GM19395 (cell line): ENCODE measurements at regions not wholly inside any gene's neighbourhood (a gene's known extent, or its start where the extent isn't known, plus 50 kb on each side); places are given as distances from the start of the nearest gene placed in this dataset.

ENCODE experiments used
- ATAC-seq: cut with Tn5 transposase; IDR thresholded peaks from one replicate; pipeline ENCODE4 v1.9.1; 2021; ENCODE audit warnings: mild to moderate bottlenecking, moderate library complexity; ENCODE audit not compliant: unreplicated experiment

- no peak for ATAC-seq
These were observed 287.4 kb downstream of the MBD2 start for GRCh38 chr18:53937037-53937436.

- no peak for ATAC-seq
These were observed 288.7 kb downstream of the MBD2 start for GRCh38 chr18:53935803-53936202.

- no peak for ATAC-seq
These were observed 289.1 kb downstream of the MBD2 start for GRCh38 chr18:53935399-53935798.

DNA sequence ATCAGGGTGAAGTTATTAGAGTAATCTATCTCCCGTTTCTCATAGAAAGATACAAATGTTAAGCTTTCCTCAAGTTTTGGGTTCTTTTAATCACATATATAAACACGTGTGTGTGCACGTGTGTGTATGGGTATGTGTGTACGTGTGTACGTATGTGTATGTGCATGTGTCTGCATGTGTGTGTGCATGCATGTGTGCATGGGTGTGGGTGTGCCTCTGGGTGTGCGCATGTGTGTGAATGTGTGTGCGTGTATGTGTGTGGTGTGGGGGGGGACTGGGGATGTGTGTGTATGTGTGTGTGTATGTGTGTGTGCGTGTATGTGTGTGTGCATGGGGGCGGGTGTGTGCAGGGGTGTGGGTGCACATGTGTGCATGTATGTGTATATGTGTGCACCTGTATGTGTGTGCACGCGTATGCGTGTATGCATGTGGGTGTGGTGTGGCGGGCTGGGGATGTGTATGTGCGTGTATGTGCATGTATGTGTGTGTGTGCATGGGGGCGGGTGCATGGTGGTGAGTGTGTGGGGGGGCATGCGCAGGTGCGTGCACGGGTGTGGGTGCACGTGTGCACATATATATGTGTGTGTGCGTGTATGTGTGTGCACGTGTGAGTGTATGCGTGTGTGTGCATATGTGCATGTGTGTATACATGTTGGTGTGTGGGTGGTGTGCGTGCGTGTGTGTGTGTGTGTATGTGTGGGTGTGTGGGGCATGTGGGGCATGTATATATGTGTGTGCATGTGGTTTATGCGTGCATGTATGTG lies 304.0 kb downstream of the MBD2 start:
- no peak for ATAC-seq

- no peak for ATAC-seq
These were observed 306.4 kb downstream of the MBD2 start for GRCh38 chr18:53918091-53918490.

DNA sequence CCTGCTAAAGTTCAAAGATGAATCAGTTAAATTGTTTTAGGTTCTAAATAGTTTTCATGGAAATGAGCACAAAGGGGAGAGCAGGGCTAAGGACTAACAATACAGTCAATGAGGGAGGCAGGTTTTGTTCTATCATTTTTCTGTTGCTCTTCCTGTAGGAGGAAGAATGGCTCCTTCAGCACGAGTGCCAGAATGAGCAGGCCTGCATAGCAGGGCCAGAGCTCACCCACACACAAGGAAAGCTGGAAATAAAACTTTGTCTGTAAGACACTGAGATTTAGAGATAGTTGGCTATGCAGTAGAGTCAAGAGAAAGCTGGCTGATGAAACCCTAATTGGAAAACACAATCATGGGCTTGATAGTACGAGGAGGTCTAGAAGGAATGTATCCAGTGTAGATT lies 313.3 kb downstream of the MBD2 start:
- ATAC-seq: no peak

DNA sequence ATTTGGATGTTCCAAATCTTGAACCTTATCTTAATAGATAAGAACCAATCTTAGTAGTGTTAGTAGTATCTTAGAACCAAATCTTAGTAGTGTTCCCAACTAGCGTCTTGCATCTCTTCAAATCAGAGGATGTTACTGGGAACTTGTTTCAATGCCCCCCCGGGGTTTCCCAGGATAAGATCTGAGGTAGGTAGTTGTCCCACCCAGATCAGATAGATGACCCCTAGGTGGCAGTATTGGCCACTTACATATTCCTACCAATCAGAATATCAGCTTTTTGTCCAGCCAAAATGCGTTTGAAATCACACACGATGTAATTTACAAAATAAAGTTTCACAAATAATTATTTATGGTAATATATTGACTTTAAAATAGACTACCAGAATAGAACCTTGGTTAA lies 314.8 kb downstream of the MBD2 start:
- ATAC-seq: peak; percentile 83

GRCh38 chr18:53907921-53908320 lies 316.5 kb downstream of the MBD2 start:
- no peak for ATAC-seq

DNA sequence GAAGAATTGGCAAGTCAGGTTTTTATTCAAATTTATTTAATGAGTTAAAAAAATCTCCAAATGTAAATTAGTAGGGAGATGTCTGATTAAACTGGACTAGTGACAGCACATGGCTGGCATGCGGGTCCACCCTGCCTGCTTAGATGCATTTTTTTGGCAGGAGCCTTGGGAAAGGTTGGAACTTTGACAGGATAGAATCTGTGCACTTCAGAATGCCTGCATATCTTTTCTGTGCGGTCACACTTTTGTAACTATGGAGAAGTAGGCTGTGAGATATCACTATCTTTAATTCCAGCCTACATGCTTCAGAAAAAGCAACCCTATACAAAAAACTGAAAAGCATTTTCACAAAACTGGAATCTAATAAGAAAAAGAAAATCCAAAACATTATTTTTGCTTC lies 317.8 kb downstream of the MBD2 start:
- no peak for ATAC-seq

- ATAC-seq: no peak
These were observed 329.6 kb downstream of the MBD2 start for GRCh38 chr18:53894675-53895442.

DNA sequence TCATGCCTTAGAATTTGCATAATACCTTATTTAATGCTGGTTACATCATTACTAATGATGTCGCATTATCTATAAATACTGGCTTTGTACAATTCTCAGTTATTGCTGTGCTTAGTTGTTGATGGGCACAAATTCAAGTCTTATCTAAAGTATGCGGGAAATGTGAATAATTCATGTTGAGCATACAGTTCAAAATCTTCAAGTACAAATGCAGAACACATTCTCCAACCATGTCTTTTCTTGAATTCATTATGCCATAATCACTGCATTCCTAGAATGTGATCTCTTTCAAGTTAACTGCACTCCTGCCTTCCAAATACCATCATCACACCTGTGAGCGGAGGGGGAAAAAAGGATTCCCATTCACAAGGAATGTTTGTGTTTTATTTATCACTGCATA lies 337.0 kb downstream of the MBD2 start:
- ATAC-seq: no peak

DNA sequence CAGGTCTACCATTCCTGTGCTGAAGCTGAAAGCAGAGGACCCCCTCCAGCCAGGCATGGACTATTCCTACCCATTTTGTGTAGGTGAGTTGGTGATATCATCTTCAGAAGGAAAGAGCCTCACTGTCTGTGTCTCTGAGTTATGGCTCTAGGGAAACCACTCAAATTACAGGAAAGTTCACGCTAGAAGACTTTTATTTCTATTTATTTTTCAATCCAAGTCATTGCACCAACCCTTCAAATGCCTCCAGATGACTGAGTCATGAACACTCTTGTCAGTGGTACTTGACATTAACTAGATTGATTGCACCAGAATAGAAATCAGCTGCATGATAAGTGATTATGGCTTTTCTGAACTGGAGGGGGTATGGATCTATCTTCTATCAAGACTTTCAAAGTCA lies 338.4 kb downstream of the MBD2 start:
- no peak for ATAC-seq

GRCh38 chr18:53883771-53884170 lies 340.7 kb downstream of the MBD2 start:
- ATAC-seq: no peak

DNA sequence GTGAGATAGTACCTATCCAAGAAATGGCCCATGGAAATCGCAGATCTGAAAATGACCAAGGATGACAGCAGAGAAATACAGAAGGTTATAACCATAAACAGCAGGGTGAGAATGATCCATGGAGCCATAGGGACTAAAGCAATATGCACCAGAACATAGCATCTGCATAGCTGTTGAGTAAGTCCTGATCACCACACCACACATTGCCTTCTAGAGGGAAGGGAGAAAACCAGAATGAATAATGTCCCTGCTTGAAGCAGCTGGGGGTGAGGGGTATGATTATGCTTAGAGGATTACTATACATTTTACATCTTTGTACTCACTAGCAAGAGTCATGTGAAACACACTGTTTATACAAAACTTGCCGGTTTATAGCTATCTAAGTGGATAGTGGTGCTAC lies 350.4 kb downstream of the MBD2 start:
- ATAC-seq: no peak

GRCh38 chr18:53864770-53865169 lies 359.7 kb downstream of the MBD2 start:
- ATAC-seq: no peak

DNA sequence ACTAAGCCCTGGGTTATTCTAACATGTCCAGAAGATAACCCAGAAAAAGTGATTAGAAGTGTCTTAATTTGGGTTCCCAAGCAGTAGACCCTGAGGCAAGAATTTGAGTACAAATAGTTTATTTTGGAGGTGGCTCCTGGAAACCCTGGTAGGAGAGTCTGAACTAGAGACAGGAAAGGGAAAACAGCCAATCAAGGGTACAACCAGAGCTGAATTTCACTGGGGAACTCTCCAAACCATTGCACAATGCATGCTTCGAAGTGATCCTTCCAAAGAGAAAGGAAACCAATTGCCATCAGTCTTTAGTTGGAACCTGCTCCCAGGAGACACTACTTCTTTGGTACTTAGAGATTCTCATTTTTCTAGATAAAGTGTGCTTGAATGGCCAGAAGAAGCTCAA lies 361.5 kb downstream of the MBD2 start:
- ATAC-seq: no peak

DNA sequence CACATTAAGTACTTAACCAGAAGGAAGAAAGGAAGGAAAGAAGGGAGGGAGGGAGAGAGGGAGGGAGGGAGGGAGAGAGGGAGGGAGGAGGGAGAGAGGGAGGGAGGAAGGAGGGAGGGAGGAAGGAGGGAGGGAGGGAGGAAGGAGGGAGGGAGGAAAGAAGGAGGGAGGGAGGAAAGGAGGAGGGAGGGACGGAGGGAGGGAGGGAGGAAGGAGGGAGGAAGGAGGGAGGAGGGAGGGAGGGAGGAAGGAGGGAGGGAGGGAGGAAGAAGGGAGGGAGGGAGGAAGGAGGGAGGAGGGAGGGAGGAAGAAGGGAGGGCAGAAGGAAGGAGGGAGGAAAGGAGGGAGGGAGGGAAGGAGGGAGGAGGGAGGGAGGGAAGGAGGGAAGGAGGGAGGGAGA lies 363.3 kb downstream of the MBD2 start:
- ATAC-seq: no peak

DNA sequence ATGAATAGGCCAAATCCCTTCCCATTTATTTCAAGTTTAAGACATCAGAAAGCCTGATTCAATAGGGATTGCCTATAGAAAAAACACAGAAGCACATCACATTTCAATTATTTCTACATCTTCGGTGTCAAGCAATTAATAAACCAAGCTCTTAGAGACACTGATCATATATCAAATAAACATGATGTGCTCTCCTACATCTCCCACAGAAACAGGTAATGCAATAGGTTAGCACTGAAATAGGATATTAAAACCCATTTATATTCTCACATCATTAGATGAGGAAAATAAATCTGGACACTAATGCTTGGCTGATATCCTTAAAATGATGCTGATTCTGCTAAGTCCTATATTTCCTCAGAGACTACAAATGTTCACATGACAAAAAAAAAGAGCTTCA lies 364.7 kb downstream of the MBD2 start:
- ATAC-seq: no peak

- ATAC-seq: no peak
These were observed 373.6 kb downstream of the MBD2 start for GRCh38 chr18:53850902-53851301.

- no peak for ATAC-seq
These were observed 380.7 kb downstream of the MBD2 start for GRCh38 chr18:53843763-53844162.

DNA sequence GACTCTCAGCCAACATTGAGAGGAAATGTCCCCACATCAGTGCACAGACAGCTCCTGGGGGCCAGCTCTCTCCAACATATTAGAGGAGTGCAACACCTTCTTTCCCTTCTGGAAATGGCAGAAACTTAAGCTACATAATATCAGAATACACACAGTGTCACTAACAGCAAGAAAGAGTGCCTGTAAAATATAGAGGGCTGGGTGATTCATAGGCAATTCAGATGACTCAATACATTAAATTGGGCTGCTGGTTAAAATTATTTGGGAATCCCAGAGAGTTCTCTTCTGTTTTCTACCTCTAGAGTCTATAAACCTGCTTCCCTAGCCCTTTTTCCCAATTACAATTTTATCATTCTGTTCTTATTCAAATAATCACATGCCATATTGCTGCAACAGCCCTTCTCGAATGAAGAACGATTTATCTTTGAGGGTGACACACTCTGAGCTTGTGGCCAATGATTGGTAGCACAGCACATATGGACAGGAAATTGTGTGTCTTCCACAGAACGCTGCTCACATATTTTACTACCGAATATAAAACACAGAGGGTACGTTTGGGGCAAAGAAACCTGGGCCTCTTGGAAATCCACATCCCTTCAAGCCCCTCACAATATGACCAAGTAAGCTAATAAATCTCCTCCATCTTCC lies 381.2 kb downstream of the MBD2 start:
- no peak for ATAC-seq

- no peak for ATAC-seq
These were observed 385.7 kb downstream of the MBD2 start for GRCh38 chr18:53838746-53839145.
